22Rv1 (cell line): ENCODE measurements at regions not wholly inside any gene's neighbourhood (a gene's known extent, or its start where the extent isn't known, plus 50 kb on each side); places are given as distances from the start of the nearest gene placed in this dataset.

ENCODE experiments used
- CTCF ChIP-seq: fragments of 450-650 bp; IDR thresholded peaks from 2 replicates; pipeline ENCODE4 v1.5.1; 2017; ENCODE audit warnings: mild to moderate bottlenecking
- ZFX ChIP-seq: fragments of 450-650 bp; IDR thresholded peaks from 2 replicates; pipeline ENCODE4 v1.6.1; 2017; ENCODE audit warnings: antibody characterized with exemption, borderline replicate concordance

GRCh38 chr2:40559175-40559574 is 107.3 kb upstream of the SLC8A1 start:
- TF ChIP-seq CTCF (no peak), ZFX (no peak)
